GM12891 (cell line): ENCODE measurements at regions not wholly inside any gene's neighbourhood (a gene's known extent, or its start where the extent isn't known, plus 50 kb on each side); places are given as distances from the start of the nearest gene placed in this dataset.

Source experiments
- DNase-seq: peaks from one replicate; pipeline ENCODE4 v3.0.0; 2011; ENCODE audit warnings: low spot score; ENCODE audit not compliant: insufficient read length
- FAIRE-seq: peaks from 2 replicates; lab custom pipeline; 2011; peaks lifted over from hg19 to GRCh38; lab: Jason Lieb, UNC
- PAX5 ChIP-seq: IDR thresholded peaks from 2 replicates; pipeline ENCODE4 v1.6.1; 2011; ENCODE audit warnings: low read length, moderate library complexity, mild to moderate bottlenecking; ENCODE audit not compliant: insufficient read depth, severe bottlenecking
- POLR2A ChIP-seq: IDR thresholded peaks from 2 replicates; pipeline ENCODE4 v1.6.1; 2011; ENCODE audit warnings: low read depth, low read length, control low read depth
- POLR2AphosphoS5 ChIP-seq: IDR thresholded peaks from 2 replicates; pipeline ENCODE4 v1.6.1; 2011; ENCODE audit warnings: low read depth, low read length, control low read depth
- POU2F2 ChIP-seq: IDR thresholded peaks from 2 replicates; pipeline ENCODE4 v1.6.1; 2011; ENCODE audit warnings: low read depth, mild to moderate bottlenecking, control low read depth, low read length, moderate library complexity
- SPI1 ChIP-seq: IDR thresholded peaks from 2 replicates; pipeline ENCODE4 v1.6.1; 2011; ENCODE audit warnings: low read depth, low read length, control low read depth
- TAF1 ChIP-seq: IDR thresholded peaks from 2 replicates; pipeline ENCODE4 v1.6.1; 2011; ENCODE audit warnings: low read depth, low read length, control low read depth

DNA sequence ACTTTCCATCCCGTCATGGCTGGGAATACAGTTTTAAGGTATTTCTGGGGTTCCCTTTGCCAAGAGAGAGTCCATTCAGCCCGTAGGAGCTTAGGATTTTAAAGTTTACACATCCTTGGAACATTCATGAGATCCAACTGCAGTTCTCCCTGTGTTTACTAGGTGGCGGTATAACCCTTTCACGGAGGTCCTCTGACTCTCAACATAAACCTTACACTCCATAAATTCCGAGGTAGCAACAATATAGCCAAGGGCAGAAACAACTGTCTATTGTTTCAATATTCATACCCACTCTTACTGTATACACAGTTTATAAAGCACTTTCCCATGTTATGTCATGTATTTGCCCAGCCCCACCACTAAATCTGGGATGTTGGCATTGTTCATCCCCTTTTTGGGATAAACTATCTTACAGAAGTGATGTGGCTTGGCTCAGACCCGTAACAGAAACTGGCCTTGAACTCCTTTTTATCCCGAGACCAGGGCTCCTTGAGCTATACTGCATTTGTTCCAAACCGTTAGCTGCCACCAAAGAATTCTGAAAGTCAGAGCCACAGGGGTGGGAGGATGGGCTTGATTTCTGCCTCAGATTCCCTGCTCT lies 69.2 kb upstream of the COL6A5 start:
- FAIRE-seq (peak; percentile 87), DNase-seq (peak; percentile 30)
- no peak for TF ChIP-seq SPI1
- TF ChIP-seq TAF1, result no peak
- TF ChIP-seq POLR2A, result no peak
- no peak for TF ChIP-seq POLR2AphosphoS5
- no peak for TF ChIP-seq POU2F2
- no peak for TF ChIP-seq PAX5

DNA sequence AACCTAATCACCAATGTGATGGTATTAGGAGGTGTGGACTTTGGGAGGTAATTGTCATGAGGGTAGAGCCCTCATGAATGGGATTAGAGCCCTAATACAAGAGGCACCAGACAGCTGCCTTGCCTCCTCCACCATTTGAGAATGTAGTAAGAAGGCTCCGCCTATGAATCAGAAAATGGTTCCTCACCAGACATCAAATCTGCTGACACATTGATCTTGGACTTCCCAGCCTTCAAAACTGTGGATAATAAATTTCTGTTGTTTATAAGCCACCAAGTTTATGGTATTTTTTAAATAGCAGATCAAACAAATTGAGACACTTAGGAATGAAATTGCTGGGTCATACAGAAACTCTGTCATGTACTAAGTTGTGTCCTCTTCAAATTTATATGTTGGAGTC lies 56.8 kb upstream of the COL6A5 start:
- FAIRE-seq (no peak), DNase-seq (no peak)
- no peak for TF ChIP-seq POU2F2
- no peak for TF ChIP-seq POLR2AphosphoS5
- no peak for TF ChIP-seq PAX5
- no peak for TF ChIP-seq SPI1

DNA sequence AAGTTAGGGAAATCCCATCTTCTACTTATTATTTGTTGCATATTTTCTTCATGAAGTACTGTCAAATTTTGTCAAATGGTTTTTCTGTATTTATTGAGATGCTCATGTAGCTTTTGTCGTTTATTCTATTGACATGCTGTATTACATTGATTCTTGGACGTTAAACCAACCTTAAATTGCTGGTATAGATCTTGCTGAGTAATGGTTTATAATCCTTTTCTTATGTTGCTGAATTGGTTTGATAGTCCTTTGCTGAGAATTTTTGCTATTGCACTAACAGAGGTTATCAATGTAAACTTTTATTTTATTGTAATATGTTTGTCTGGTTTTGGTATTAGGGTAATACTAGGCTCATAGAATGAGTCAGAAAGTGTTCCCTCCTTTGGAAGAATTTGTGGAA lies 54.3 kb upstream of the COL6A5 start:
- FAIRE-seq (no peak), DNase-seq (no peak)
- TF ChIP-seq TAF1 (no peak), POU2F2 (no peak), POLR2A (no peak), SPI1 (no peak), POLR2AphosphoS5 (no peak), PAX5 (no peak)

- DNase-seq (no peak), FAIRE-seq (no peak)
- no peak for TF ChIP-seq POLR2A
These were observed 52.2 kb upstream of the COL6A5 start for GRCh38 chr3:130293247-130293646.
